ENCODE measurements at regions not wholly inside any gene's neighbourhood (a gene's known extent, or its start where the extent isn't known, plus 50 kb on each side); places are given as distances from the start of the nearest gene placed in this dataset.
"Not testable (repeated sequence)": the region's sequence is repeated elsewhere in the genome, so short reads cannot be mapped to it uniquely, and the experiment has no call there.

- DNase-seq; intact Hi-C loops (cut with DNase I): not testable (repeated sequence)
Measured at GRCh38 chr12:37441371-37441770, 875.2 kb upstream of the ALG10B start.

GRCh38 chr12:37455646-37456045, 860.9 kb upstream of the ALG10B start:
- peak in 2 of 10 donors; percentile 59 to 72 for DNase-seq
- intact Hi-C loops (cut with DNase I), result not testable (repeated sequence)

DNA sequence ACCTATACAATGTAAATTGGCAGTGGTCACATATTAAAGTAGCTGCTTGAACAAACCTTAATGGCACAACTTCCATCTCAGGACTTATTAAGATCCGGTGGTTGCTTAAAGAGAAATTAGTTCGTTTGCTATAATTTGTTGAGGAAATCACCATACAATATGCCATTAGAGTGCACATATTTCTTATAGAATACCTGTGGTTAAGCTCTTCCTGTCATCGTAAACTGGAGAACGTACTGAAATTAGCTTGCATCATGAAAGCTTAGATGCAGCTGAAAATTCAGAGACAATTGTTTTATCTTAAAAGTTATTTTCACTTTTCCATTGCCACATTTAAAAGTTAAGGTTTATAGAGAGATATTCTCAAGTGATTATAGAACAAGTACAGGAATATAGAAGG, 818.6 kb upstream of the ALG10B start:
- intact Hi-C loops (cut with DNase I); DNase-seq: not testable (repeated sequence)

DNA sequence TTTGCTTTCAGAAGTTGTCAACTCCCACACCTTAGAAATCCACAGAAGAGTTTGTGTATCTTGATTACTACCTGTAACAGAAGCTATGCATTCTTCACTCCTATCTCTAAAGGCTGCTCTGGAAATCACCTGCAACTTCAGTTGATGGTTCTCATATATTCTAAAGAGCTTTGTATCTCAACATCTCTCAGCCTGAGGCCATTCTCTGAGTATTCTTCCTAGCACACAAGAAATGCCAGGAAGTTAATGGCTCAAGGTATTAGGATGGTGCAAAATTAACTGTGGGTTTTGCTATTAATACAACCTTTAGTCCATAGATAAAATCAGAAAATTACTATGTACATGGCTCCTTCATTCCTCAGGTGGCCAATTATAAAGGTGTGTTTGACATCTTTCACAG, 806.3 kb upstream of the ALG10B start:
- intact Hi-C loops (cut with DNase I), result not testable (repeated sequence)

DNA sequence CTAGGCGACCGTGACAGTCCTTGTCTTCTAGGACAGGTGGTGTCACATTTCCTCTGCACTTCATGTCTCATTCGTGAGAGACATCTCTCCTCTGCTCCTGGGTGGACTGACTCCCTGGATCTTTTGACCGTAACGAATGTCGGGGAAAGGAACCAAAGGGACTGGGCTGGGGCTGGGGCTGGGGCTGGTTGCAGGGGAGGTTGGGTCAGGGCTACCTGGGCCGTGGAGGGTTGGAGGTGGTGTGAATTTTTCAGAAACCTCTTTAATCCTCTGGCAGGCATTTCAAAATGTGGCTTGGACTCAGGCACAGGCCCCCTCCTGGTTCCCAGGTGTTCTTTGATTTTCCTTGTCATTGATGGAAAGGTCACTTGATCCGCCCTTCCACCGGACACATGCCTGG, 776.0 kb upstream of the ALG10B start:
- DNase-seq, result peak in 1 of 10 donors; percentile 60
- intact Hi-C loops (cut with DNase I), result not testable (repeated sequence)

More for the DNA sequence above, 806.3 kb upstream of the ALG10B start:
- DNase-seq, result not testable (repeated sequence)

DNA sequence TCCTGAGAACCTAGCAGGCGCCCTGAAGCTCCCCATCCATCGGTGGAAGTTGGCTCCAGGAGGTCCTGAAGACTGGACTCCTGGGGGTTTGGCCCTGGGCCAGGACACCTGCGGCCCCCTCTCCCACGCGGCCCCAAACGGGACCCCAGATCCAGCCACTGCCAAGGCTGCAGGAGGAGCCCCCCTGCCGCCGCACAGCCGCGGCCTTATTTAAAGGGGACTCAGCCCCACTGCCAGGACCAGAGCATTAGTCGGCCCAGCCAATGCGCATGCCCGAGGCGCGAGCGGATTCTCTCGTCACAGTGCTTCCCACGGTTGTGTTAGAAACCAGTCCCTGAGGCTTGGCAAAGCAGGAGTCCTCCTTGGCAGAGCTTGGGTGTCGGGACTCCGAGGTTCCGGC, 775.2 kb upstream of the ALG10B start:
- DNase-seq, result no peak
- intact Hi-C loops (cut with DNase I), result no loop called here

GRCh38 chr12:37543131-37543965, 773.2 kb upstream of the ALG10B start:
- DNase-seq, result peak in 1 of 10 donors; percentile 77
- intact Hi-C loops (cut with DNase I), result no loop called here

- intact Hi-C loops (cut with DNase I), result no loop called here
- DNase-seq, result peak in 1 of 10 donors; percentile 74
Measured at GRCh38 chr12:37543966-37544668, 772.5 kb upstream of the ALG10B start.

GRCh38 chr12:37544669-37545330, 771.8 kb upstream of the ALG10B start:
- intact Hi-C loops (cut with DNase I), result not testable (repeated sequence)
- peak in 1 of 10 donors; percentile 53 for DNase-seq

- intact Hi-C loops (cut with DNase I), result no loop called here
- DNase-seq, result peak in 1 of 10 donors; percentile 11
Measured at GRCh38 chr12:37545759-37546158, 770.8 kb upstream of the ALG10B start.

GRCh38 chr12:37546206-37546605, 770.4 kb upstream of the ALG10B start:
- intact Hi-C loops (cut with DNase I), result no loop called here
- peak in 1 of 10 donors; percentile 75 for DNase-seq

DNA sequence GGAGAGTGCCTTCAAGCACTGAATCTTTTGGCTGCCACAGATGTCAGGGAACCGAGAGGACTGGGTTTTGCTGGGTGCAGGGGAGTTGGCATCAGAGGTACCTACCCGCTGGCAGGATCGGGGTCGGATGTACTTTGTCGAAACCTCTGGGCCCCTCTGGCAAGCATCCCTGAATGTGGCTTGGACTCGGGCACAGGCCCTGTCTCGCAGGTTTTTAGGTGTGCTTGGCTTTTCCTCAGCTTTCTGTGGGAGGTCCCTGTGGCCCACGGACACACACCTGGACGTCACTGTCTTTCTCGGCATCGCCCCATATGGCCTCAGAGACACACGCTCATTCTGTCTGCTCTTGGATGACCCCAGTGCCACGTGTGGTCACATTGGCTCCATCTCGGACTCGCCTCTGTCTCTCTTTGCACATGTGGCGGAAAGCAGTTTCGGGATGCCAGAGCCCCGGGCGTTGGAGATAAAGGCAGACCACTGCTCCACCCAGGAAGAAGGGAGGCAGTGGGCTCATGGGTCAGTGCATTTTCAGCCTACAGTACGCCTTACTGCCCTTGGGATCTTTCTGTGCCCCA, 769.6 kb upstream of the ALG10B start:
- intact Hi-C loops (cut with DNase I), result no loop called here
- peak in 1 of 10 donors; percentile 46 for DNase-seq

- DNase-seq, result peak in 1 of 10 donors; percentile 78
- intact Hi-C loops (cut with DNase I), result no loop called here
Measured at GRCh38 chr12:37547611-37548010, 769.0 kb upstream of the ALG10B start.

- intact Hi-C loops (cut with DNase I), result no loop called here
- DNase-seq, result peak in 1 of 10 donors; percentile 75
Measured at GRCh38 chr12:37548266-37548805, 768.2 kb upstream of the ALG10B start.

DNA sequence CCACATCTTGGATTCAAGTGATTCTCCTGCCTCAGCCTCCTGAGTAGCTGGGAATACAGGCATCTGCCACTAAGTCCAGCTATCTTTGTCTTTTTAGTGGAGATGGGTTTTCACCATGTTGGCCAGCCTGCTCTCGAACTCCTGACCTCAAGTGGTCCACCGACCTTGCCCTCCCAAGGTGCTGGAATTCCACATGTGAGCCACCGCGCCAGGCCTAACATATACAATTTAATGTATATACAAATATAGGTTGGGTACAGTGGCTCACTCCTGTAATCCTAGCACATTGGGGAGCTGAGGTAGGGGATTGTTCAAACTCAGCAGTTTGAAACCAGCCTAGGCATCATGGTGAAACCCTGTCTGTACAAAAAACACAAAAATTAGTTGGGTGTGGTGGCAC, 759.6 kb upstream of the ALG10B start:
- DNase-seq; intact Hi-C loops (cut with DNase I): not testable (repeated sequence)

GRCh38 chr12:37565112-37565511, 751.5 kb upstream of the ALG10B start:
- intact Hi-C loops (cut with DNase I), result no loop called here
- DNase-seq, result no peak

GRCh38 chr12:37570547-37570946, 746.0 kb upstream of the ALG10B start:
- DNase-seq; intact Hi-C loops (cut with DNase I): not testable (repeated sequence)
